Mesenchymal stem cell (in vitro differentiated cells and primary cell): ENCODE measurements at regions not wholly inside any gene's neighbourhood (a gene's known extent, or its start where the extent isn't known, plus 50 kb on each side); places are given as distances from the start of the nearest gene placed in this dataset.
"Not testable (repeated sequence)": the region's sequence is repeated elsewhere in the genome, so short reads cannot be mapped to it uniquely, and the experiment has no call there.

ENCODE experiments used
- DNase-seq: peaks from one replicate; pipeline ENCODE4 v3.0.0-alpha.2; 2013
- H2AFZ ChIP-seq: one replicate; pipeline ENCODE4 v1.6.1; 2013; ENCODE audit warnings: low read depth, mild to moderate bottlenecking, control low read depth, inconsistent platforms, low read length, moderate library complexity
- H2AK5ac ChIP-seq: 2 replicates; pipeline ENCODE4 v1.6.1; 2013; ENCODE audit warnings: low read length, moderate library complexity, mild to moderate bottlenecking, inconsistent platforms; ENCODE audit not compliant: severe bottlenecking
- H2BK120ac ChIP-seq: one replicate; pipeline ENCODE4 v1.6.1; 2013; ENCODE audit warnings: low read depth, mild to moderate bottlenecking, inconsistent platforms, low read length, moderate library complexity
- H2BK12ac ChIP-seq, 2 experiments: one replicate each; pipeline ENCODE4 v1.6.1; 2013; ENCODE audit warnings: inconsistent platforms in 2 of 2, low read length in 2 of 2, mild to moderate bottlenecking in 2 of 2, moderate library complexity in 2 of 2, control low read depth in 1 of 2
- H2BK15ac ChIP-seq: one replicate; pipeline ENCODE4 v1.6.1; 2013; ENCODE audit warnings: mild to moderate bottlenecking, low read depth, inconsistent platforms; ENCODE audit not compliant: poor library complexity, severe bottlenecking
- H2BK5ac ChIP-seq: 2 replicates; pipeline ENCODE4 v1.6.1; 2013; ENCODE audit warnings: low read depth, mild to moderate bottlenecking, low read length, control low read depth, inconsistent platforms; ENCODE audit not compliant: poor library complexity, severe bottlenecking
- H3K14ac ChIP-seq, 2 experiments: one replicate each; pipeline ENCODE4 v1.6.1; 2013; ENCODE audit warnings: inconsistent platforms in 2 of 2, low read length in 2 of 2, control low read depth in 1 of 2, mild to moderate bottlenecking in 1 of 2, moderate library complexity in 1 of 2
- H3K18ac ChIP-seq, 2 experiments: one replicate each; pipeline ENCODE4 v1.6.1; 2013; ENCODE audit warnings: inconsistent platforms in 2 of 2, low read length in 2 of 2, control low read depth in 1 of 2, low read depth in 1 of 2, mild to moderate bottlenecking in 1 of 2
- H3K23ac ChIP-seq, 2 experiments: one replicate each; pipeline ENCODE4 v1.6.1; 2013; ENCODE audit warnings: inconsistent platforms in 2 of 2, low read length in 2 of 2, mild to moderate bottlenecking in 2 of 2, moderate library complexity in 2 of 2, control low read depth in 1 of 2
- H3K27ac ChIP-seq: 2 replicates; pipeline ENCODE4 v1.5.1; 2013; ENCODE audit warnings: mild to moderate bottlenecking, moderate library complexity, low read length, control low read depth, inconsistent platforms; ENCODE audit not compliant: poor library complexity, severe bottlenecking
- H3K27me3 ChIP-seq, 2 experiments: 2 replicates each; pipeline versions ENCODE4 v1.6.1 to v1.7.0; 2013; ENCODE audit warnings: low read length in 2 of 2, mild to moderate bottlenecking in 2 of 2, moderate library complexity in 2 of 2, control low read depth in 1 of 2, inconsistent platforms in 1 of 2; ENCODE audit not compliant: control insufficient read depth in 1 of 2, insufficient read depth in 1 of 2
- H3K36me3 ChIP-seq, 2 experiments: 2 replicates each; pipeline versions ENCODE4 v1.6.1 to v1.7.0; 2013; ENCODE audit warnings: low read length in 2 of 2, control low read depth in 1 of 2, inconsistent platforms in 1 of 2, low read depth in 1 of 2, mild to moderate bottlenecking in 1 of 2; ENCODE audit not compliant: insufficient read depth in 2 of 2, control insufficient read depth in 1 of 2
- H3K4ac ChIP-seq, 2 experiments: one replicate each; pipeline ENCODE4 v1.6.1; 2013; ENCODE audit warnings: inconsistent platforms in 2 of 2, low read length in 2 of 2, mild to moderate bottlenecking in 2 of 2, moderate library complexity in 2 of 2, control low read depth in 1 of 2, low read depth in 1 of 2
- H3K4me1 ChIP-seq: 2 replicates; pipeline ENCODE4 v1.6.1; 2013; ENCODE audit warnings: low read depth, low read length, control low read depth; ENCODE audit not compliant: control insufficient read depth, insufficient read depth
- H3K4me2 ChIP-seq: 2 replicates; pipeline ENCODE4 v1.6.1; 2013; ENCODE audit warnings: low read length, mild to moderate bottlenecking, inconsistent platforms; ENCODE audit not compliant: poor library complexity, severe bottlenecking
- H3K4me3 ChIP-seq, 2 experiments: 2 replicates each; pipeline versions ENCODE4 v1.5.1 to v1.7.0; 2013; ENCODE audit warnings: low read length in 2 of 2, mild to moderate bottlenecking in 2 of 2, control low read depth in 1 of 2, low read depth in 1 of 2; ENCODE audit not compliant: insufficient read depth in 1 of 2
- H3K79me1 ChIP-seq: replicated peaks from 2 replicates; pipeline ENCODE4 v1.6.1; 2013; ENCODE audit warnings: mild to moderate bottlenecking, control low read depth, low read length, inconsistent platforms; ENCODE audit not compliant: poor library complexity, severe bottlenecking
- H3K9ac ChIP-seq: 2 replicates; pipeline ENCODE4 v1.7.0; 2013; ENCODE audit warnings: mild to moderate bottlenecking, low read length, moderate library complexity
- H3K9me3 ChIP-seq: 2 replicates; pipeline ENCODE4 v1.7.0; 2013; ENCODE audit warnings: mild to moderate bottlenecking, low read length; ENCODE audit not compliant: control insufficient read depth
- H4K8ac ChIP-seq: one replicate; pipeline ENCODE4 v1.6.1; 2013; ENCODE audit warnings: inconsistent platforms, mild to moderate bottlenecking, low read length, moderate library complexity
- H4K91ac ChIP-seq: one replicate; pipeline ENCODE4 v1.6.1; 2013; ENCODE audit warnings: mild to moderate bottlenecking, low read length, inconsistent platforms
- WGBS: methylation state at CpG from one replicate; pipeline ENCODE4 v1.1.7; 2013; ENCODE audit warnings: mixed read lengths; 5-methylcytosine and 5-hydroxymethylcytosine counted together

GRCh38 chr4:4030509-4030908 is 196.2 kb downstream of the OTOP1 start:
- not testable (repeated sequence) for H3K14ac ChIP-seq, H4K8ac ChIP-seq, H3K27ac ChIP-seq, H3K4me1 ChIP-seq, H4K91ac ChIP-seq, H2BK12ac ChIP-seq, H3K9me3 ChIP-seq, H2AK5ac ChIP-seq, H3K79me1 ChIP-seq, H3K36me3 ChIP-seq, H2BK5ac ChIP-seq, H3K18ac ChIP-seq, H2AFZ ChIP-seq, H2BK15ac ChIP-seq, H3K4me3 ChIP-seq, H3K9ac ChIP-seq, DNase-seq, H2BK120ac ChIP-seq, H3K27me3 ChIP-seq, H3K23ac ChIP-seq, H3K4me2 ChIP-seq, H3K4ac ChIP-seq
- WGBS = 52% methylated on average over 7 of the region's 9 CpGs

GRCh38 chr4:4031446-4032135 is 195.1 kb downstream of the OTOP1 start:
- not testable (repeated sequence) for H2AK5ac ChIP-seq, H3K23ac ChIP-seq, H3K14ac ChIP-seq, H2BK12ac ChIP-seq, H3K4ac ChIP-seq, H2AFZ ChIP-seq, H3K4me2 ChIP-seq, H3K9ac ChIP-seq, H3K27me3 ChIP-seq, H2BK5ac ChIP-seq, H2BK15ac ChIP-seq, H3K27ac ChIP-seq, DNase-seq, H3K4me1 ChIP-seq, H3K36me3 ChIP-seq, H4K91ac ChIP-seq, H2BK120ac ChIP-seq, H4K8ac ChIP-seq, H3K18ac ChIP-seq, H3K4me3 ChIP-seq, H3K9me3 ChIP-seq, H3K79me1 ChIP-seq
- 46% methylated on average over 8 of the region's 8 CpGs for WGBS

GRCh38 chr4:4032364-4032763 is 194.4 kb downstream of the OTOP1 start:
- not testable (repeated sequence) for H3K4me1 ChIP-seq
- 69% methylated on average over 9 of the region's 9 CpGs for WGBS
- peak; percentile 5 for DNase-seq

GRCh38 chr4:4032801-4033605 is 193.7 kb downstream of the OTOP1 start:
- not testable (repeated sequence) for H2BK5ac ChIP-seq, H2AFZ ChIP-seq, H4K91ac ChIP-seq, H3K18ac ChIP-seq, H4K8ac ChIP-seq, H3K9ac ChIP-seq, H3K9me3 ChIP-seq, H3K4ac ChIP-seq, H3K4me3 ChIP-seq, H2AK5ac ChIP-seq, H3K23ac ChIP-seq, H3K4me2 ChIP-seq, H3K79me1 ChIP-seq, H3K27ac ChIP-seq, H3K36me3 ChIP-seq, H2BK120ac ChIP-seq, DNase-seq, H2BK15ac ChIP-seq, H3K27me3 ChIP-seq, H2BK12ac ChIP-seq, H3K4me1 ChIP-seq, H3K14ac ChIP-seq
- 57% methylated on average over 19 of the region's 19 CpGs for WGBS

More at GRCh38 chr4:4032364-4032763, 194.4 kb downstream of the OTOP1 start:
- H3K14ac ChIP-seq, H3K4me3 ChIP-seq, H3K4me2 ChIP-seq, H3K79me1 ChIP-seq, H2BK15ac ChIP-seq, H2AFZ ChIP-seq, H3K27ac ChIP-seq, H3K27me3 ChIP-seq, H4K91ac ChIP-seq, H2BK120ac ChIP-seq, H3K36me3 ChIP-seq, H3K9ac ChIP-seq, H3K18ac ChIP-seq, H2AK5ac ChIP-seq, H3K23ac ChIP-seq, H3K9me3 ChIP-seq, H4K8ac ChIP-seq, H2BK12ac ChIP-seq, H2BK5ac ChIP-seq, H3K4ac ChIP-seq: not testable (repeated sequence)
